NCI-H2029 treated with DMSO at 0.1 percent for 48 hours (cell line): ENCODE measurements at regions not wholly inside any gene's neighbourhood (a gene's known extent, or its start where the extent isn't known, plus 50 kb on each side); places are given as distances from the start of the nearest gene placed in this dataset.

ENCODE experiments used
- DNase-seq: peaks from one replicate; lab custom pipeline; 2025; lab: John Stamatoyannopoulos, UW

- no peak for DNase-seq
Measured at GRCh38 chr12:3961591-3961990, 88.4 kb upstream of the PARP11 start.

DNA sequence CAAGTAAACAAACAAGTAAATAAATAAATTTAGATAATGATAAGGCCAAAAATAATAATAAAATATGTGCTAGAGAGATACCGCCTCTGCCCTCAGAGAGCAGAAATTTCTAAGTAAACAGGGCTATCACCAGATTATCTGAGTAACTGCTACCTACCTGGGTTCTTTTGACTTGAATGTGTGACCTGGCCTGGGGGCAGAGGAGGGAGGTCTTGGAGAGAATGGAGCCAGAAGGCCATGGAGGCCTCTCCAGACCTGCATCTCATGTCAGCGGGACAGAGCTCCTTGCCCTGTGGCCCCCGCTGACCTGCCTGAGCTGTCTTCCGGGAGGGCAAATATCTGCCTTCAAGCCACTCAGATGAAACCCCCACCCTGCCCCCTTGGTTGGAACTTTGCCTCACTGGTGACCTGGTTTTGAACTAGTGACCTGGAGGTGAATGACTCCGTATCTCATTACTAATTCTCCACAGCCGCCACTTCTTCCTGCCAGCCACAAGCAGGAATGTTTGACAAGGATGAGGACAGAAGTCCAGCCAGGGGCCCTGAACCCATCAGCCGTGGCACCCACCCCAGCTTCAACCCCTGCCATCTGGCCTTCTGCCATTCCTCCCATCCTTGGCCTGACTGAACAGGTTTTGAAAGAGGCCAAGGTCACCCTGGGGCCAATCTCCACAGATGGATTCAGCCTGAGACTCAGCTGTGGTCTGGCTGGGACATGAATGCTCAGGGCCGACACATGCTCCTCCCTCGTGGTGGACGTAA, 86.8 kb upstream of the PARP11 start:
- no peak for DNase-seq

- DNase-seq, result no peak
Measured at GRCh38 chr12:3958534-3958933, 85.3 kb upstream of the PARP11 start.

DNA sequence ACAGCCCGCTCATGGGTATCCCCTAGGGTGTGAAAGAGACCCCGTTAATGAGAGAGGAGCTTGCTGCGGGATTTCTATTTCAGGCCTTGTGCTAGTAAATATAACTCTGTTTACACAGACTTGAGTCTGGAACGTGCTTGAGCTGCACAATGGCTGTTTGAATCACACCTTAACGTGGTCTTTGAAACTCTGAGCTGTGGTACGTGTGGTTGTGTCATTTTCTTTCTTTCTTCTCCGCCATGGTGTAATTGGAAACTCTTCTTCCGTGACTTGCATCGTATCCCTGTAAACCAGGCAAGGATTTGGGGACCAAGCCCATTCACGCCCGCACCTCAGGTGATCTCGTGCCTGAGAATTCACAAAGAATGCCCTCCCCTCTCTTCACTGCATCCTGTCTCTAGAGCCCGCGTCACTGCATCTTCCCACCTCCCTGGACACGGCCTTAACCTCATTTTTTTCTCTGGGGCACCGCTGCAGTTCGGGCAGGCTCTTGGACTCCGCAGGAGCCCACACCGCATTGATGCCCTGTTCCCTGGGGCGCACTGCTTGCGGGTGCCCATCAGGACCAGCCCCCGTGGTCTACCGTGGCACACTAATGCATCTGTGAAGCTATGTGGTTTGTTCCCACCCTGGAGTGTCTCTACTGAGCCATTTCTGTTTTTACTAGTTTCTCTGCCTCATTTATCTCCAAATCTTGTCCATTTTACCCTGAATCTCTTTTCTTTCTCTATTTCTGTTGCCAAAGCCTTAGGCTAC, 78.4 kb upstream of the PARP11 start:
- DNase-seq, result no peak

DNA sequence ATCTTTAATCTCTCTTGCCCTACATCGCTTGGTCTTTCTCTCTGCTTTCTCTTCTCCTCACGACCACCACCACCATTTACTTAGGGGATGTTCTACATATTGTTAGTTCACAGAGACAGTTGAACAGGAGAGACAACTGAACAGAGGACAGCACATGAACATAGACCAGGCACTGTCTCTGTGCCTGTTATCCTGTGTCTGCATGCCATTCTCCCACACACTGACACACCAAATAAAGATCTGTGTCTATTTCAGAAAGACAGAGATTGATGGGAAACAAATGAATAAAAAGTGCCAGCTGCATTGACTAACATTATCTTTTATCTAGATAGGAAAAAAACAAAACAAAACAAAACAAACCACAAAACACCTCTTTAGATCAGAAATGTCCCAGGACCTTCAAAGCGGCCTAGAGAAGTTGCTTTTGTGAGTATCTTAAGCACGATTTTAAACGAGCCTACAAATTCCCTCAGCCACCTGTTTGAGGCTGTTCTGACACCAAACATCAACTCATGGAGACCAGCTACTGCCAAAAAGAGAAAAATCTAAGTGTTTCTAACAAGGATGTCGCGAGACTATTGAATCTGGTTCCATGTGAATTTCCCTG, 77.6 kb upstream of the PARP11 start:
- DNase-seq, result no peak

GRCh38 chr12:3947781-3948180, 74.6 kb upstream of the PARP11 start:
- DNase-seq, result no peak

GRCh38 chr12:3945671-3946070, 72.5 kb upstream of the PARP11 start:
- DNase-seq, result no peak

DNA sequence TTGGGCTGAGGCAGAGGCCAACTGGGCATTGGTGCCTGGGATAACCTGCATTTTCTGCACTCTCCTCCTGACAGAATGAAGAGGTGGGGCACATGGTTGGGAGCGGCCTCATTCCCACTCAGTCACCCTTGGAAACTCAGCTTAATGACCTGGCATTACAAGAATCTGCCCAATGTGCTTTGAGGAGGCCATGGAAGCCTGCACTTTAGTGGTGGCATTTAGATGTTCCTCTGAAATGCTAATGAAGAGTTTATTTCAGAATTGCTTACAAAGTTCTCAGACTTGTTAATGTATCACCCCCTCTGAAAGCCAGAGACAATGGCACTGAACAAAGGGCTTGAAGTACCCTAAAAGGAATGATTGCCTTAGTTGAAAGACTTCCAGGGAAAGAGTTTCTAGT, 71.4 kb upstream of the PARP11 start:
- DNase-seq, result no peak

DNA sequence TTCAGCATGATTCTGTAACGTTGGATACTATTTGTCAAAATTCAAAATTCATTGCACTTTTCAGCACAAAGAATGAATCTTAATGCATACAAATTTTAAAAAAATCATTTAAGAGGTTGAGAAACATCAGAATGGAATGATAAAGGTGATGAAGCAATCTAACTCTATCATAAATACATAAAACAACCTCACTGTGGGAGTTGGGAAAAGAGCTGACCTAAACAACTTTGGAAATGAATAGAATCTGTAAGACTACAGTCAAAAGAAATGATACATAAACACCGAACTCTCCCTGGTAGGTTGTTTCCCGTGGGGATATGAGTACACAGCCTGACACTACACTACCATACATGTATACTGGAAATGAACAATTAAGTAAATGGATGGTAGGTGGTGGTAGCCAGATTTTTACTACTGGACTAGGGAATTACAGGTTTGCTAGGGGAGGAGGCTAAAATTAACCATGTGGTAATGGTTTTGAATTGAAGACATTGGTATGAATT, 64.9 kb upstream of the PARP11 start:
- DNase-seq, result no peak

GRCh38 chr12:3935078-3935477, 61.9 kb upstream of the PARP11 start:
- no peak for DNase-seq

- no peak for DNase-seq
Measured at GRCh38 chr12:3933819-3934192, 60.6 kb upstream of the PARP11 start.

GRCh38 chr12:3933074-3933818, 60.0 kb upstream of the PARP11 start:
- no peak for DNase-seq

GRCh38 chr12:3931776-3932175, 58.6 kb upstream of the PARP11 start:
- DNase-seq, result no peak

- no peak for DNase-seq
Measured at GRCh38 chr12:3931206-3931605, 58.0 kb upstream of the PARP11 start.

GRCh38 chr12:3929875-3930615, 56.8 kb upstream of the PARP11 start:
- no peak for DNase-seq

DNA sequence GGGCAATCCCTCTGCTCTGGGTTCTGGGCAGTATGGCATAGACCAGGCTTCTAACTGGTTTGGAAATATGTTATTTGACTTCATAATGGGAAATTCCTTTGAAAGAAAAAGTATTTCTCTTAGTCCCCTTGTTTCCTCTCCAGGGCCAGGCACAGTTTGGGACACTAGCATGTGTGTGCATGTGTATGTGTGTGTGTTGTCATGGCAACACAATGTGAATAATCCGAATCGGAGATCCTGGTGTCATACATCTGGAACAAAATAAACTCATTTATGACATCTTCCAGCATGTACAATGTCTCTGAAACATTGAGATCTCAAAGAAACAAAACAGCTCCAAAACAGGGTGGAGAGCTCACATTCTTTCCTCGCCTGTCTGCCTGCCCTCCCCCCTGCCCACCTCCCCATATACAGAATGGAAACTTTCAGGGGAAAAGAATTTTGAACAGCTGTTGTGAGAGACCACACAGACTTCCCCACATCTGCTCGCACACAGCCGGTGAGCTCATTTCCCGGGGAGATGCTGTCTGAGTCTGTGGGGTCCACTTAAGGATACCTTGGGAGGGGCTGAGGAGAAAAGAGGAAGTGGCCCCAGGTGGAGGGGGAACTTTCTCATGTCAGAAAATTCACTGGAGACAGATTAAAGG, 55.5 kb upstream of the PARP11 start:
- no peak for DNase-seq

DNA sequence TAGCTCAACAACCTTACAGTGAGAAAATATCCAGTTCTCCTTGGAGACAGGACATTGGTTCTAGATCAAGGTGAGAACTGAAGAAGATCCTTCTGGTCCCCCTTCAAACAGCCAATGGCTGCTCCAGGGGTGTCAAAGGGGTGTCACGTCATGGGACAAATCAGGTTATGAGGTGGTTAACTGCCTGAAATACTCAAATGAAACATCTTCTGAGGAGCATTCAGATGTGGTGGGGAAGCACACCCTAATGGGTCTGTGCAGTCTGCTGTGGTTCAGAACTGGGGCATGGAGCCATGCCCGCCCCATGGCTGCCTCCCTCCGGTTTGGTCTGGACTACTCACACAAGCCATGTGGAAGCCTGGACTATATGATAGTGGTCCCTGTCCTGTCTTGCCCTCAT, 52.4 kb upstream of the PARP11 start:
- no peak for DNase-seq

- no peak for DNase-seq
Measured at GRCh38 chr12:3924761-3925160, 51.6 kb upstream of the PARP11 start.

GRCh38 chr12:3923021-3923420, 49.8 kb upstream of the PARP11 start:
- no peak for DNase-seq
